ENCODE measurements at regions not wholly inside any gene's neighbourhood (a gene's known extent, or its start where the extent isn't known, plus 50 kb on each side); places are given as distances from the start of the nearest gene placed in this dataset.

DNA sequence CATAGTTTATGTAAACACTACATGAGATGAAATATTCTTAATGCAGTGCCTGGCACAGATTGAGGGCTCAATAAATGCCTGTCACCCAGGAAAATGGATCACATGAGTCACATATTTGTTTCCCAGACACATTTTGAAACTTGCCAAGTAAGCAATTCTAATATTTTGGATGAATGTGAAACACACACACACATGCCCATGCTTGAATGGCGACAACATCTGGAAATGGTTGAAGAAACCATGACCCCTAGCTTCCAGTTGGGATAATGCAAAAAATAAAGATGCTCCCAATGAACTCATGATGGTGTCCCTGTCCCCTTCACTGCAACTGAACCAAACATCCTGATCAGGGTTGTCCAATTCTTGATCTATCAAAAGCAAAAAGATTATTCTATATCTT is 797.3 kb downstream of the XPNPEP1 start:
- no peaks in the 10 kb centered on the region for H3K79me2 ChIP-seq (ENCODE audit: insufficient read depth, low read length)
- H3K4me3 ChIP-seq (ENCODE audit: low read depth, low read length, poor library complexity, severe bottlenecking): no peak overlapping the region
- no peaks in the 10 kb centered on the region for H4K20me1 ChIP-seq (ENCODE audit: insufficient read depth, low read length)
- no peaks in the 10 kb centered on the region for H3K27me3 ChIP-seq (ENCODE audit: insufficient read depth, low read length)
- H3K9me2 ChIP-seq (ENCODE audit: low read depth, low read length): no peaks in the 10 kb centered on the region
- no peaks in the 10 kb centered on the region for H3K4me1 ChIP-seq (ENCODE audit: insufficient read depth, low read length, severe bottlenecking)
- no peaks in the 10 kb centered on the region for H3F3A ChIP-seq (ENCODE audit: insufficient read depth, low read length)
- H3K9me3 ChIP-seq (ENCODE audit: low read length): no peaks in the 10 kb centered on the region
- no peak overlapping the region for H3K9ac ChIP-seq (ENCODE audit: low read length)
- no peak overlapping the region for H3K27ac ChIP-seq (ENCODE audit: low read depth, low read length, poor library complexity, severe bottlenecking)
- no peak overlapping the region for H2AFZ ChIP-seq (ENCODE audit: low read length)
- TF ChIP-seq, protein P1, sequence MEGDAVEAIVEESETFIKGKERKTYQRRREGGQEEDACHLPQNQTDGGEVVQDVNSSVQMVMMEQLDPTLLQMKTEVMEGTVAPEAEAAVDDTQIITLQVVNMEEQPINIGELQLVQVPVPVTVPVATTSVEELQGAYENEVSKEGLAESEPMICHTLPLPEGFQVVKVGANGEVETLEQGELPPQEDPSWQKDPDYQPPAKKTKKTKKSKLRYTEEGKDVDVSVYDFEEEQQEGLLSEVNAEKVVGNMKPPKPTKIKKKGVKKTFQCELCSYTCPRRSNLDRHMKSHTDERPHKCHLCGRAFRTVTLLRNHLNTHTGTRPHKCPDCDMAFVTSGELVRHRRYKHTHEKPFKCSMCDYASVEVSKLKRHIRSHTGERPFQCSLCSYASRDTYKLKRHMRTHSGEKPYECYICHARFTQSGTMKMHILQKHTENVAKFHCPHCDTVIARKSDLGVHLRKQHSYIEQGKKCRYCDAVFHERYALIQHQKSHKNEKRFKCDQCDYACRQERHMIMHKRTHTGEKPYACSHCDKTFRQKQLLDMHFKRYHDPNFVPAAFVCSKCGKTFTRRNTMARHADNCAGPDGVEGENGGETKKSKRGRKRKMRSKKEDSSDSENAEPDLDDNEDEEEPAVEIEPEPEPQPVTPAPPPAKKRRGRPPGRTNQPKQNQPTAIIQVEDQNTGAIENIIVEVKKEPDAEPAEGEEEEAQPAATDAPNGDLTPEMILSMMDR (IDR thresholded peaks at IDR 0.05; ENCODE audit: low read length): no peak; the same call in 1 of the 2 replicates
- TF ChIP-seq EZH2 (IDR thresholded peaks at IDR 0.05; ENCODE audit: borderline replicate concordance, low read length): no peak
- H3K36me3 ChIP-seq (ENCODE audit: insufficient read depth, low read length): no peaks in the 10 kb centered on the region
- H3K4me2 ChIP-seq (ENCODE audit: low read length): no peak overlapping the region

GRCh38 chr10:109115179-109115578 is 808.1 kb downstream of the XPNPEP1 start:
- H3K27ac ChIP-seq (ENCODE audit: low read depth, low read length, poor library complexity, severe bottlenecking): no peak overlapping the region

GRCh38 chr10:109114579-109114978 is 808.7 kb downstream of the XPNPEP1 start:
- no peak overlapping the region for H3K27ac ChIP-seq (ENCODE audit: low read depth, low read length, poor library complexity, severe bottlenecking)
- H4K20me1 ChIP-seq (ENCODE audit: insufficient read depth, low read length): no peaks in the 10 kb centered on the region
- TF ChIP-seq EZH2 (IDR thresholded peaks at IDR 0.05; ENCODE audit: borderline replicate concordance, low read length): no peak
- TF ChIP-seq, protein P1 (IDR thresholded peaks at IDR 0.05; ENCODE audit: low read length): no peak
- no peaks in the 10 kb centered on the region for H3K9me3 ChIP-seq (ENCODE audit: low read length)
- no peak overlapping the region for H3K9ac ChIP-seq (ENCODE audit: low read length)
- no peaks in the 10 kb centered on the region for H3K4me1 ChIP-seq (ENCODE audit: insufficient read depth, low read length, severe bottlenecking)
- H2AFZ ChIP-seq (ENCODE audit: low read length): no peak overlapping the region
- H3K4me3 ChIP-seq (ENCODE audit: low read depth, low read length, poor library complexity, severe bottlenecking): no peak overlapping the region
- no peaks in the 10 kb centered on the region for H3K9me2 ChIP-seq (ENCODE audit: low read depth, low read length)
- H3K36me3 ChIP-seq (ENCODE audit: insufficient read depth, low read length): no peaks in the 10 kb centered on the region
- no peak overlapping the region for H3K4me2 ChIP-seq (ENCODE audit: low read length)
- no peaks in the 10 kb centered on the region for H3F3A ChIP-seq (ENCODE audit: insufficient read depth, low read length)
- no peaks in the 10 kb centered on the region for H3K79me2 ChIP-seq (ENCODE audit: insufficient read depth, low read length)
- H3K27me3 ChIP-seq (ENCODE audit: insufficient read depth, low read length): no peaks in the 10 kb centered on the region

More at GRCh38 chr10:109115179-109115578, 808.1 kb downstream of the XPNPEP1 start:
- Histone ChIP-seq H3K36me3 (ENCODE audit: insufficient read depth, low read length) (no peaks in the 10 kb centered on the region), H3K79me2 (ENCODE audit: insufficient read depth, low read length) (no peaks in the 10 kb centered on the region), H3K4me2 (ENCODE audit: low read length) (no peak overlapping the region), H4K20me1 (ENCODE audit: insufficient read depth, low read length) (no peaks in the 10 kb centered on the region), H3K9ac (ENCODE audit: low read length) (no peak overlapping the region), H2AFZ (ENCODE audit: low read length) (no peak overlapping the region), H3K4me1 (ENCODE audit: insufficient read depth, low read length, severe bottlenecking) (no peaks in the 10 kb centered on the region), H3K9me2 (ENCODE audit: low read depth, low read length) (no peaks in the 10 kb centered on the region), H3K4me3 (ENCODE audit: low read depth, low read length, poor library complexity, severe bottlenecking) (no peak overlapping the region), H3K27me3 (ENCODE audit: insufficient read depth, low read length) (no peaks in the 10 kb centered on the region), H3K9me3 (ENCODE audit: low read length) (no peaks in the 10 kb centered on the region), H3F3A (ENCODE audit: insufficient read depth, low read length) (no peaks in the 10 kb centered on the region)
- TF ChIP-seq, protein P1 (IDR thresholded peaks at IDR 0.05; ENCODE audit: low read length): no peak
- no peak for TF ChIP-seq EZH2 (IDR thresholded peaks at IDR 0.05; ENCODE audit: borderline replicate concordance, low read length)

Data from OCI-LY1 (cell line).